Activated CD4-positive, alpha-beta T cell treated with anti-CD3 and anti-CD28 coated beads, Interleukin-2, amount 50 U/mL, for 24 hours (primary cell): ENCODE measurements at regions not wholly inside any gene's neighbourhood (a gene's known extent, or its start where the extent isn't known, plus 50 kb on each side); places are given as distances from the start of the nearest gene placed in this dataset.
"Not testable (repeated sequence)": the region's sequence is repeated elsewhere in the genome, so short reads cannot be mapped to it uniquely, and the experiment has no call there.

Source experiments
- DNase-seq, 2 donors: peaks; one replicate each; pipeline ENCODE4 v3.0.0-alpha.2; 2020; ENCODE audit warnings: low read depth in 1 of 2, low spot score in 1 of 2

- DNase-seq, result no peak
Measured at GRCh38 chr17:77560841-77561240, 397.7 kb upstream of the TNRC6C start.

GRCh38 chr17:77562361-77562760 is 396.1 kb upstream of the TNRC6C start:
- DNase-seq, result not testable (repeated sequence)

DNA sequence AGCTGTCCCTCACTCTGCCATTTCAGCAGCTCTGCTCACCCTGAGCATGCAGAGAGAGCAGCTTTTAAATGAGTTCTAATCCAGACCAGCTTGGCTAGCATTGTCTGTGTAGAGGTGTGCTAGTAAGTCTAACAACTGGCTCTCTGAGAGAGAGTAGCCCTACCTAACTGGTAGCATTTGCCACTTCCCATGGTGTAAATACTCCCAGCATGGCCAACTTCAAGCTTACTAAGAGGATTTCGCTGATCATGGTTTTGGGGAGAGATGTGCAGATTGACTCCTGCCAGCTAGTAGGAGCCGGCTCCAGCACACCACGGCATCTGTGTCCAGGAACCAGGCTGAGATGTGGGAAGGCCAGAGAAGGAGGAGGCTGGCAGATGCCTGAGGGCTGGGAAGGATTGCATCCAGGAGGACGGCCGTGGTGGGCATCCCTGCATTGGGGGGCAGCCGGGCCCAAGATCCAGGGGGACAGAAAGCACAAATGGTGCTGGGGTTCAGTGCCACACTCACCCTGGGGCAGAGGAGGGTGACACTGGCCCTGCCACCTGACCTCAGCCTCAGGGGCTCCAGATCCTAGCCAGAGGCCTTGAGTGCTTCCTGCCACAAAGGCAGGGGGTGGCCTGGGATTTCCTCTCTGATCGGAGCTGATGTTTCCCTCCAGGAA is 394.9 kb upstream of the TNRC6C start:
- DNase-seq, result no peak

GRCh38 chr17:77564278-77564920 is 394.1 kb upstream of the TNRC6C start:
- DNase-seq, result no peak

DNA sequence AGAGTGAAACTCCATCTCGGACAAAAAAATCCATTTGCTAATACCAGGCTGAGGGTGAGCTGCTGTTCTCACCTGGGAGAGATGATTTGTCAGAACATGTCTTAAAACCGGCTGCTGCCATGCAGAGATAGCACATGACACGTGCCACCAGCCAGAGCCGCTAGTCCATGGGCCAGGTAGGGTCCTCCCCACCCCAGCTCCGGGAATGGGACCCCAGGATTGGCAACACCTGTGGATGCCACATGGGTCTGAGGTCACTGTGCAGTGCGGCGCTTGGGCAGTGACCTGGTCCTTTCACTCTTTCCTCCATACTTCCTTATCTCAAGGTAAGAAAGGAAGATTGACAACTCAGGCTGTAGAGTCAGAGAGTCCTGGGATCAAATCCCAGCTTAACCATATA is 393.3 kb upstream of the TNRC6C start:
- no peak for DNase-seq

- no peak for DNase-seq
Measured at GRCh38 chr17:77566151-77566550, 392.4 kb upstream of the TNRC6C start.

GRCh38 chr17:77566566-77567138 is 391.9 kb upstream of the TNRC6C start:
- no peak for DNase-seq

GRCh38 chr17:77568540-77568939 is 390.0 kb upstream of the TNRC6C start:
- DNase-seq, result no peak

DNA sequence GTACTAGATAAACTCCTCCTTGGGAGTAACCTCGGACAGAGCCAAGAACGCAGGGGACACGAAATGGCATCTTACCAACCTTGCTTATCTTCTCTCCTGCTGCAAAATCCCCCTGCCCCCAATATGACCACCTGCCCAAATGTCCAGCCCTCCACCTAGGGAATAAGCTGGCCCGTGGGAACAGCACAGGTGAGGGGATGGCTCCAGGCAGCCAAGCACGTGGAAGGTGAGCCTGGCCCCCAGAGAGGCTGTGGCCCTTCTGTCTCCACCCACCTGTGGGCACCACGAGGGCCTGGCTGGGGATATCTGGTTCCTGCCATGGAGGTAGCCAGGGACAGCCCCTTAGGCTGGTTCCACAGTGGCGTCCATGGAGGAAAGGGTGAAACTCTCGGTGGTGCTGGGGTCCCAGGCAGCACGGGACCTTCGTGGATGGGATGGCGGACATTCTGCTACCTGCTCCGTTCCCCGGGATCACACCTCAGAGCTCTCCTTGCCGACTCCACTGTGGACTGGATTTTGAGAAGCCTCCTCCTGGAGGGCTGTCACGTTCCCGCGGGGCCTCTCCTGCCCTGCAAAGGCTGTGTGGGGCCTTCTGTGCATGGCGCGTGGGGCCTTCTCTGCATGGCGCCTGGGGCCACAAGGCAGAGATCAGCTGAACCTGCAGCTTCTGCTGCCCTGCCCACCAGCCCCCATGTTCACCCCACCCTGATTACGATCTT is 388.5 kb upstream of the TNRC6C start:
- no peak for DNase-seq

DNA sequence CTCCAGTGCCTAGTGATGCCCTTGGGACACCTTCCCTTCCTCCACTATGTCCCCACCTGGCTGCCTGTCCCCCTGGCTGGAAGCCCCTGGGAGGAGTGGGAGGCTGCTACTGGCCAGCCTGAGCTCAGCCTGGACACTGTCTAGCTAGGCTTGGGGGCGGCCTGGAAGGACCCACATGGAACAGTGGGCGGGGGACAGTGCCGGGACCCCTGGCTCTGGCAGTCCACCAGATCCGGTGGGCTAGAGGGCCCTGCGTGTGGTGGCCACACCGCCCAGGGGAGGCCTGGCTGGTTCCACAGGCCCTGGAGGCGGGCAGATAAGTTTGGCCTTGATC is 388.0 kb upstream of the TNRC6C start:
- DNase-seq, result no peak

- DNase-seq, result no peak
Measured at GRCh38 chr17:77571155-77571981, 387.1 kb upstream of the TNRC6C start.

DNA sequence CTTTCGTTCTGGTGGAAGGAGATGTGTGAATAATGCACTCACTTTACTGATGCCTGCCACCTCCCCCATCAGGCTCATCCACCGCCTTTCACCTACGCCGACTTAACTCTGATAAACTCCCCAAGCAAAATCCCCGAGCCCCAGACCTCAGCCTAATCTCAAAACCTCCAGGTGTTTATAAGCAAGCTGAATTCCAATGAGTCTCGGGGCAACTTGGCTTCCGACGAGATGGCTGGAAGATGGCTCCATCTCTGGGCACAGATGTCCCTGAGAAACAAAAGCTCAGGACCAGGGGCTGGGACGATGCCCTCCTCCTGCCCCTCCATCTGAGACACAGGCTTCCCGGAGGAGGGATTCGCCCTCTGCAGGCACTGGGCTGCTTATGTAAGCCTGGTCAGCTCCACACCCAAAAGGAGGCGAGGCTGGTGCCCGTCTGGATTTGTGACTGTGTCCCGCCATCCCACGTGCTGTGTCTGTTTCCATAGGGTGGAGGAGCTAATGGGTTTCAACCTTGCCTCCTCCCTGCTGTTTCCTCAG is 386.4 kb upstream of the TNRC6C start:
- no peak for DNase-seq

DNA sequence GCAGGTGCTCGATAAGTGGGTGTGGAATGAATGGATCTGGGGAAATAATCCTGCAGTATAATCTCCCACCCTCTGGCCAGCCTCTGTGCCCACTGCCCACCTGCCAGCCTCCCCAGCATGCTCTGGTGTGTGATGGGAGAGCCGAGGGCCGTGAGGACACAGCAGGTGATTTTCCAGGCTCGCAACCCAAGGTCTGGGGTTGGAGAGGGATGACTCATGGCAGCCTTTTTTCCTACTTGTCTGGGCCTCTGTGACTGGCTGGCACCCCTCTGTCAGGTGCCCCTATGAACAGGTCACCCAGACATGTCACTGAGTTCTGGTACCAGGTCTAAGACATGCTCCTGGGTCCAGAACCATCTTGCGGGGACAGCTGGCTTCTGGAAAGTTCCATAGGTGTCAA is 385.7 kb upstream of the TNRC6C start:
- no peak for DNase-seq

DNA sequence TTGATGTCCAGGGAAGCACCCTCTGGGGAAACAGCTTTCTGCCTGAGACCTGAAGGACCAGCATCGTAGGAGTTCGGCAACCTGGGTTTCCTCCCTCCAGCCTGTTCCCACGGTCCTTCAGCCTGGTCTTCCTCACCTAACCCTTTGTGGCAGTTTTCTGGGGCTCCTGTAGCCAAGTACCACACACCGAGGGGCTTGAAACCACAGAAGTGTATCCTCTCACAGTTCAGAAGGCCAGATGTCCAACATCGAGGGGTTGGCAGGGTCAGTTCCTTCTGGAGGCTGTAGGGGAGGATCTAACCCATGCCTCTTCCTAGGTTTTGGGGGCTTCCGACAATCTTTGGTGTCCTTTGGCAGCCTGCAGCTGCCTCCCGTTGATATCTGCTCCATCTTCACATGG is 381.0 kb upstream of the TNRC6C start:
- DNase-seq, result no peak

GRCh38 chr17:77579131-77579530 is 379.4 kb upstream of the TNRC6C start:
- no peak for DNase-seq

- DNase-seq, result no peak
Measured at GRCh38 chr17:77579682-77580081, 378.8 kb upstream of the TNRC6C start.

GRCh38 chr17:77580531-77581270 is 377.8 kb upstream of the TNRC6C start:
- no peak for DNase-seq

GRCh38 chr17:77581480-77581879 is 377.0 kb upstream of the TNRC6C start:
- DNase-seq, result no peak

DNA sequence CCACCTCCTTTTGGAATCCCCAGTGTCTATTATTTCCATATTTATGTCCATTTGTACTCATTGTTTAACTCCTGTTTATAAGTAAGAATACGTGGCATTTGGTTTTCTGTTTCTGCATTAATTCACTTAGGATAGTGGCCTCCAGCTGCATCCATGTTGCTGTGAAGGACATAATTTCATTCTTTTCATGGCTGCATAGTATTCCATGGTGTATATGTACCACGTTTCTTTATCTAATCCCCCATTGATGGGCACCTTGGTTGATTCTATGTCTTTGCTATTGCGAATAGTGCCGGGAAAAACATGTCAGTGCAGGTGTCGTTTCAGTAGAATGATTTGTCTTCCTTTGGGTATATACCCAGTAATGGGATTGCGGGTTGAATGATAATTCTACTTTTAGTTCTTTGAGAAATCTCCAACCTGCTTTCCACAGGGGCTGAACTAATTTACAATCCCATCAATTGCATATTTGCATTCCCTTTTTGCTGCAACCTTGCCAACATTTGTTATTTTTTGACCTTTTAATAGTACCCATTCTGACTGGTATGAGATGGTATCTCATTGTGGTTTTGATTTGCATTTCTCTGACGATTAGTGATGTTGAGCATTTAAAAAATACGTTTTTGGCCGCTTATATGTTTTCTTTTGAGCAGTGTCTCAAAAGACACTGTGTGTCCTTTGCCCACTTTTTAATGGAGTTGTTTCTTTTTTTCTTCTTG is 373.2 kb upstream of the TNRC6C start:
- no peak for DNase-seq
